ENCODE measurements at regions not wholly inside any gene's neighbourhood (a gene's known extent, or its start where the extent isn't known, plus 50 kb on each side); places are given as distances from the start of the nearest gene placed in this dataset.
"Not testable (repeated sequence)": the region's sequence is repeated elsewhere in the genome, so short reads cannot be mapped to it uniquely, and the experiment has no call there.

- intact Hi-C loops (cut with micrococcal nuclease; ENCODE audit: unreplicated experiment); DNase-seq (ENCODE audit: low spot score); H3K4me3 ChIP-seq (ENCODE audit: low read depth, low read length, poor library complexity, severe bottlenecking); H3K4me1 ChIP-seq (ENCODE audit: insufficient read depth, low read length, poor library complexity, severe bottlenecking); H3K27ac ChIP-seq (ENCODE audit: low read depth, low read length, poor library complexity, severe bottlenecking); H3K36me3 ChIP-seq (ENCODE audit: insufficient read depth, low read length, poor library complexity, severe bottlenecking); H3K27me3 ChIP-seq (replicated peaks; ENCODE audit: insufficient read depth, low read depth, low read length, poor library complexity); BruUV-seq (replicated peaks); H3K9me3 ChIP-seq (ENCODE audit: low read depth, low read length, poor library complexity, severe bottlenecking); POLR2A ChIA-PET (ENCODE audit: low non-redundant PET); CTCF ChIA-PET: not testable (repeated sequence)
These were observed 93.9 kb downstream of the METRNL start for GRCh38 chr17:83173180-83173913.

GRCh38 chr17:83173914-83174361 lies 94.5 kb downstream of the METRNL start:
- H3K36me3 ChIP-seq (ENCODE audit: insufficient read depth, low read length, poor library complexity, severe bottlenecking) = no peaks in the 10 kb centered on the region
- H3K9me3 ChIP-seq (ENCODE audit: low read depth, low read length, poor library complexity, severe bottlenecking) = no peaks in the 10 kb centered on the region
- no peak overlapping the region for H3K27ac ChIP-seq (ENCODE audit: low read depth, low read length, poor library complexity, severe bottlenecking)
- H3K27me3 ChIP-seq (replicated peaks; ENCODE audit: insufficient read depth, low read depth, low read length, poor library complexity) = no peaks in the 10 kb centered on the region
- no TSS peak for BruUV-seq (replicated peaks)
- ChIA-PET CTCF (no interaction called here), POLR2A (ENCODE audit: low non-redundant PET) (no interaction called here)
- H3K4me1 ChIP-seq (ENCODE audit: insufficient read depth, low read length, poor library complexity, severe bottlenecking) = no peaks in the 10 kb centered on the region
- DNase-seq (ENCODE audit: low spot score) = no peak
- no peak overlapping the region for H3K4me3 ChIP-seq (ENCODE audit: low read depth, low read length, poor library complexity, severe bottlenecking)
- TF ChIP-seq EZH2 (IDR thresholded peaks at IDR 0.05; ENCODE audit: borderline replicate concordance, low read depth, low read length, poor library complexity, severe bottlenecking) = no peak
- no peak for TF ChIP-seq CTCF (conservative IDR thresholded peaks at IDR 0.05; ENCODE audit: low read depth, low read length)
- intact Hi-C loops (cut with micrococcal nuclease; ENCODE audit: unreplicated experiment) = no loop called here

GRCh38 chr17:83174362-83175118 lies 95.1 kb downstream of the METRNL start:
- no peak for DNase-seq (ENCODE audit: low spot score)
- H3K27me3 ChIP-seq (replicated peaks; ENCODE audit: insufficient read depth, low read depth, low read length, poor library complexity) = no peaks in the 10 kb centered on the region
- H3K27ac ChIP-seq (ENCODE audit: low read depth, low read length, poor library complexity, severe bottlenecking) = no peak overlapping the region
- H3K4me3 ChIP-seq (ENCODE audit: low read depth, low read length, poor library complexity, severe bottlenecking) = no peak overlapping the region
- BruUV-seq (replicated peaks) = no TSS peak
- intact Hi-C loops (cut with micrococcal nuclease; ENCODE audit: unreplicated experiment) = no loop called here
- no peaks in the 10 kb centered on the region for H3K9me3 ChIP-seq (ENCODE audit: low read depth, low read length, poor library complexity, severe bottlenecking)
- TF ChIP-seq EZH2 (IDR thresholded peaks at IDR 0.05; ENCODE audit: borderline replicate concordance, low read depth, low read length, poor library complexity, severe bottlenecking) (no peak), CTCF (conservative IDR thresholded peaks at IDR 0.05; ENCODE audit: low read depth, low read length) (0 out of 2 replicates have a peak, but pooled peaks have one; percentile 20)
- no peaks in the 10 kb centered on the region for H3K4me1 ChIP-seq (ENCODE audit: insufficient read depth, low read length, poor library complexity, severe bottlenecking)
- ChIA-PET CTCF (no interaction called here), POLR2A (ENCODE audit: low non-redundant PET) (no interaction called here)
- H3K36me3 ChIP-seq (ENCODE audit: insufficient read depth, low read length, poor library complexity, severe bottlenecking) = no peaks in the 10 kb centered on the region

All from A673 (cell line).